Smooth muscle cell of the brain vasculature (primary cell): ENCODE measurements at regions not wholly inside any gene's neighbourhood (a gene's known extent, or its start where the extent isn't known, plus 50 kb on each side); places are given as distances from the start of the nearest gene placed in this dataset.
"Not testable (repeated sequence)": the region's sequence is repeated elsewhere in the genome, so short reads cannot be mapped to it uniquely, and the experiment has no call there.

ENCODE experiments used
- DNase-seq: peaks from one replicate; pipeline ENCODE4 v3.0.0-alpha.2; 2012; ENCODE audit warnings: low read depth, low spot score

GRCh38 chr7:132030086-132030568, 473.7 kb upstream of the PODXL start:
- DNase-seq = no peak

DNA sequence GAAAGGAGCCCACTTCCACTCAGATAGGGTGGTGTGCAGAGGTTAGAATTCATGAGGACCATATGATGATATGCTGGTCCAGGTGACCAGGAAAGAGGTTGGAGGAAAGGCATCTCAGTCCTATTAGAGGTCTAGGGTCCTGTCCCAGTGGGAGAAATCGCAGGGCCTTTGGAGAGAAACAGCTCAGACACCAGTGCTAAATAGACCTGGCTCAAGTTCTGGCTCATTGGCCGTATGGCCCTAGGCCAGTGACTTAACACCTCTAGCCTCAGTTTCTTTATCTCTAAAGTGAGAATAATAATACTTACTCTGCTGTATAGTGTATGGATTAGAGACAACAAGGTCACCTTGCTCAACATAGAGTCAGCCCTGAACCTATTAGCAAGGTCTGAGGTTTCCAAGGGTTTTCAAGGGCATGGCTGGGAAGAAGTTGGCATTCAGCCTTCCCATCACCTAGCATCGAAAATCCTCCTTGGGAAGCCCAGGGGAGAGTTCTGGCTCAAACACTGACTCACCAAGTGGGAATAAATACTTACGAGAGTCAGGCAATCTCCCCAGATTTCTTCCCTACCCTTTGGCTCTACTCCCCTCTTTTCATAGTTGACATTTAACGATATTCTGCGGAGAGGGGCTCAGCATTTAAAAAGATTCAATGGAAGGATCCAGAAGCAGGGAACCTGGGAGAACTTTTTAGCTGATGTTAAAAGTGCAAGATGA, 473.1 kb upstream of the PODXL start:
- DNase-seq = no peak

GRCh38 chr7:132028144-132028920, 471.9 kb upstream of the PODXL start:
- DNase-seq = no peak

GRCh38 chr7:132024290-132024689, 467.9 kb upstream of the PODXL start:
- no peak for DNase-seq

DNA sequence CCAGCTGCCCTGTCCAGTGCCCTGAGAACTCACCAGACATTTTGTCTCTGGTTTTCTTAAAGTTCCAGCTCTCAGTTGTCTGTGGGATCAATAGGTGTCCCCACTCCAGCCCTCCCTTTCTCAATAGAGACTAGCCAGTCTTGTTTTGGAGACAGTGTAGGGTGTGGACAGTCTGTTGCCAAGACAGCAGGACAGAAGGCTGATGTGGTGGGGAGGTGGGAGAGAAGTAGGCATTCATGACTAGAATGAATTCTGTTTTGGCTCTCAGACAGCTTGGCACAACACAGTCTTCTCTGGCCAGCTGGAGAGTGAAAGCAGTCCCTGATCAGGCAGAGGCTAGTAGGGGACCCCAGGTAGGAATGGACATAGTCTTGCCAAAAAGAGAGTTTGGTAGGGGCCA, 467.0 kb upstream of the PODXL start:
- no peak for DNase-seq

GRCh38 chr7:132022188-132022587, 465.8 kb upstream of the PODXL start:
- DNase-seq = no peak

DNA sequence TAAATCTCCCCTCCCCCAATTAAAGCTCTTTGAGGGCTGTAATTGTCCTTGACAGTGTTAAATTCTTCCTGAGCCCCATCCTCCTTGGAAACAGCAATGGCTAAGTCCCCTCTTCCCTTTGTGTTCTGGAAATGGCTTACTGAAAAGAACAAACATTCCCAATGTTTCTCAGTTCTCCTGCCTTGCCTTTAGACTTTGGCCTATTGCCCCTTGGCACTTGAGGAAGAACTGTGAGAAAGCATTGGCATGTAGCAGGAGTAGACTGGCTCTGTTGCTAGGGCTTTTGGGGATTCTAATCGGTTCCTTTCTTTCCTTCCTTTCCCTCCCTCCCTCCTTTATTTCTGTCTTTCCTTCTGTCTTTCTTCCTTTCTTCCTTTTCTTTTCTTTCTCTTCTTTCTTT, 463.3 kb upstream of the PODXL start:
- DNase-seq = no peak

- DNase-seq = peak; percentile 46
Measured at GRCh38 chr7:132009778-132010177, 453.4 kb upstream of the PODXL start.

DNA sequence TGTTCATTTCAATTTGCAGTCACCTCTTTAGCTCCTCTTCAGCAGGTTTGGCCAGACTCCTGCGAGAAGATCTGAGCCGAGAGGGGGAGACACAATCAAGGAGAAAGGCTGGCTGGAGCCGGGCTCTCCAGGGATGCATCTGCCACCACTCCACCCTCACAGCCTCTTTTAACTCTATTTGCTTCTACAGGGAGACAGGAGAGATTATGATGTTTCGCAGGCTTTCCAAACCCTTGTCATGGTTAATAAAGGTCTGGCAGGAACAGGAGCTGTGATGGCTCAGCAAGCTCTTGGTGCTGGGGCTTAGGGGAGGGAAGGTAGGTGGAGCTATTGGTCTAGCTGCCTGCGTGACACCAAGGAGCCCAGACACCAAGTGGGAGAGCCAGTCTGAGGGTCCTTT, 448.1 kb upstream of the PODXL start:
- no peak for DNase-seq

GRCh38 chr7:132002343-132002968, 446.0 kb upstream of the PODXL start:
- no peak for DNase-seq

GRCh38 chr7:132001146-132001545, 444.7 kb upstream of the PODXL start:
- no peak for DNase-seq

GRCh38 chr7:131999193-131999592, 442.8 kb upstream of the PODXL start:
- no peak for DNase-seq

- no peak for DNase-seq
Measured at GRCh38 chr7:131995324-131995723, 438.9 kb upstream of the PODXL start.

- DNase-seq = not testable (repeated sequence)
Measured at GRCh38 chr7:131981069-131981468, 424.6 kb upstream of the PODXL start.

DNA sequence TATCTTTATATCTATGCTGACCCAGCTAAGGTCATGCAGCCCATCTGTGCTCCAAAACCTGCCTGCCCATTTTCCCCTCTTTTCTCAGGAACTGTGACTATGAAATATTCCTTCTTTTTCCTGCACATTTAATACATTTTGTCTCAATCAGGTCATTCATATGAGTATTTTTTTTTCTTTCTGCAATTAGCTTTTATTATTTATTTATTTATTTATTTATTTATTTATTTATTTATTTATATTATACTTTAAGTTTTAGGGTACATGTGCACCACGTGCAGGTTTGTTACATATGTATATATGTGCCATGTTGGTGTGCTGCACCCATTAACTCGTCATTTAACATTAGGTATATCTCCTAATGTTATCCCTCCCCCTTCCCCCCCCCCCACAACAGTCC, 421.7 kb upstream of the PODXL start:
- DNase-seq = not testable (repeated sequence)

DNA sequence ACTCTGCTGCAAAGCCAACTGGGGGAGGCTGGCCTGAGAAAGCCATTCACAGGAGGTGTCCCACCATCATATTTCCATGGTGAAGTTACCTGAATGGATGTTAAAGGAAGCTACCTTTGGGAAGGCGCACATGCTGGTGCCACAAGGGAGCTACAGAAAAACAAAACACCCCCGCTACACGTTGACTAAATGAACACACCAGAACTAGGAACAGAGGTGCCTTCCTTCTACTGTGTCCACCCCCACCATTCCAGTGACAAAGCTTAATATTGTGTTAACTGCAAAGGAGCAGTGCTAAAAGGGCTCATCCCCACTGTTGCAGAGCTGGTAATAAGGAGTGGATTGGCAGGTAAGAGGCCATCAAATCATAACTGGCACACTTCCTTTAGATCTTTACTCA, 420.0 kb upstream of the PODXL start:
- no peak for DNase-seq

DNA sequence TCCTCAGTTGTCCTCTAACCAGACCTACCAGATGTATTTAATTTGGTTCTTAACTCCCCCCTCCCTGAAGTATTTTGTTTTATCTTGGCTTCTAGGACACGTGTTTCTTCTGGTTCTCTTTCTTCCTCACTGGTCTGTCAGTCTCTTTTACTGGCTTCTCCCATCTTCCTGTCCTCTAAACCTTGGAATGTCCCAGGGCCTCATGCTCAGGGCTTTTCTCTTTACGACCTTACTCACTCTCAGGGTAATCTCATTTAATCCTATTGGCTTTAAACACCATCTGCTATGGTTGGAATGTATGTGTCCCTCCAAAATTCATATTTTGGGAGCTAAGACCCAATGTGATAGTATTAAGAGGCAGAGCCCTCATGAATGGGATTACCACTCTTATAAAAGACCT, 418.2 kb upstream of the PODXL start:
- no peak for DNase-seq

GRCh38 chr7:131972251-131972650, 415.8 kb upstream of the PODXL start:
- DNase-seq = no peak

DNA sequence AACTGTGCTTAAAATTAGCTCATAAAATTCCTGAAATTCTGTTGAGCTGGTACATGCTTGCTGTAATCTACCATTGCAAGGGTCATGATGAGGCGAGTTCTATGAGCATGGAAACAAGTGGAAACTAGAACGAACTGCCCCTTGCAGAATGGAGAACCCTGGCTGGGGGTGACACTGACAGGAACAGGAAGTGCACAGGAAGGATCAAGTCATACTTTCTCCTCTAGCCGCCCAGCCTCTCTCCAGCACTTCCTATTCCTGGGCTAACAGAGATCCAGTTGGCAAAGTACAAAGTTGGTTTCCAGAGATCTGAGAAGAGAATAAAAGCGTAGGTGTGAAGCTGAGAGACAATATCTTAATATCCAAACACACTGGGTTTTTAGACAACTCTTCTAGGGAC, 414.2 kb upstream of the PODXL start:
- DNase-seq = no peak

DNA sequence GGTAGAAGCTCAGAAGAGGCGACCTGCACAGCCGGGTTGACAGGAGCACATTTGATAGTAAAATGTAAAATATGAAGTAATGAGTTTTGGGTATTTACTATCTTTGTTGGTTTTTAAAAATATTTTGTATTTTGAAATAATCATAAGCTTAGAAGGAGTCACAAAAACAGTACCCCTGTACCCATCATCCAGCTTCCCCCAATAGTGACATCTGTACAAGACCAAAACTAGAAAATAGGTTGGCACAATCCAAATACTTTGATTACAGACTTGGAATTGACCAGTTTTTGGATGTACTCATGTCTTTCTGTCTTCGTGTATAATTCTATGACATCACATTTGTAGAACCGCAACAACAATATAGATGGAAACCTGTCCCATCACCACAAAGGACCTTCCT, 413.1 kb upstream of the PODXL start:
- no peak for DNase-seq

- no peak for DNase-seq
Measured at GRCh38 chr7:131967216-131967730, 410.8 kb upstream of the PODXL start.

DNA sequence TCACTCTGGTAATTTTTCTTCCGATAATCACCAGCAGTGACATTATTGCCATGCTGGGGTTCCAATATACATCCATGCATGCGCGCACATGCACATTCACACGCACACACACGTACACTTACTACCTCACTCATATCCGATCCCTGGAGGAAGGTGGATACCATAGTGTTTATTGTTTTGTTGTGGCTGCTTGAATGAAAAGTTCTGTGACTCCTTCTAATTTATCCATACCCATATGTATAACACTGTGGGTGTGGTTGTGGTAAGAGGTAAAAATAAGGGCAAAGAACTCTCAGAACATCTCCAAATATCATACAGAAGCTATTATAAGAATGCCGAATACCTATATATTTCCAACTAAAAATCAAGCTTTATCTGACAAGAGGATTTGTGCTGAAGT, 407.8 kb upstream of the PODXL start:
- no peak for DNase-seq
